Astrocyte (in vitro differentiated cells and primary cell): ENCODE measurements at regions not wholly inside any gene's neighbourhood (a gene's known extent, or its start where the extent isn't known, plus 50 kb on each side); places are given as distances from the start of the nearest gene placed in this dataset.

ENCODE experiments used
- DNase-seq: peaks from one replicate; pipeline ENCODE4 v3.0.0-alpha.2; 2010; ENCODE audit warnings: low read depth
- FAIRE-seq: peaks from 2 replicates; lab custom pipeline; 2011; peaks lifted over from hg19 to GRCh38; lab: Jason Lieb, UNC
- H2AFZ ChIP-seq: 2 replicates; pipeline ENCODE4 v1.6.0; 2012; ENCODE audit warnings: low read depth, low read length, inconsistent platforms
- H3K27ac ChIP-seq: 2 replicates; pipeline ENCODE4 v1.5.1; 2011; ENCODE audit warnings: low read depth, low read length, inconsistent platforms
- H3K27me3 ChIP-seq: 2 replicates; pipeline ENCODE4 v1.6.0; 2011; ENCODE audit warnings: low read length, inconsistent platforms; ENCODE audit not compliant: insufficient read depth
- H3K36me3 ChIP-seq: 2 replicates; pipeline ENCODE4 v1.5.1; 2011; ENCODE audit warnings: low read length, inconsistent platforms; ENCODE audit not compliant: insufficient read depth
- H3K4me1 ChIP-seq: 2 replicates; pipeline ENCODE4 v1.5.1; 2011; ENCODE audit warnings: low read length, inconsistent platforms; ENCODE audit not compliant: insufficient read depth
- H3K4me2 ChIP-seq: 2 replicates; pipeline ENCODE4 v1.6.0; 2012; ENCODE audit warnings: low read length, inconsistent platforms
- H3K4me3 ChIP-seq: 2 replicates; pipeline ENCODE4 v1.5.1; 2011; ENCODE audit warnings: low read depth, mild to moderate bottlenecking, low read length, inconsistent platforms; ENCODE audit not compliant: insufficient read depth
- H3K79me2 ChIP-seq: 2 replicates; pipeline ENCODE4 v1.6.0; 2012; ENCODE audit warnings: mild to moderate bottlenecking, low read length, inconsistent platforms; ENCODE audit not compliant: insufficient read depth
- H3K9ac ChIP-seq: 2 replicates; pipeline ENCODE4 v1.6.0; 2012; ENCODE audit warnings: mild to moderate bottlenecking, low read length, inconsistent platforms
- H3K9me3 ChIP-seq: 2 replicates; pipeline ENCODE4 v1.5.1; 2012; ENCODE audit warnings: low read depth, mild to moderate bottlenecking, low read length, inconsistent platforms; ENCODE audit not compliant: insufficient read depth
- H4K20me1 ChIP-seq: 2 replicates; pipeline ENCODE4 v1.6.0; 2012; ENCODE audit warnings: low read length, inconsistent platforms; ENCODE audit not compliant: insufficient read depth
- H3K27ac Mint-ChIP-seq: one replicate; pipeline ENCODE4 v1.8.0; 2021; ENCODE audit warnings: mild to moderate bottlenecking, mixed read lengths; ENCODE audit not compliant: unreplicated experiment
- H3K27me3 Mint-ChIP-seq: one replicate; pipeline ENCODE4 v1.8.0; 2021; ENCODE audit warnings: low read depth, mixed read lengths; ENCODE audit not compliant: unreplicated experiment
- H3K36me3 Mint-ChIP-seq: one replicate; pipeline ENCODE4 v1.8.0; 2021; ENCODE audit warnings: low read depth, mixed read lengths; ENCODE audit not compliant: unreplicated experiment
- H3K4me1 Mint-ChIP-seq: one replicate; pipeline ENCODE4 v1.8.0; 2021; ENCODE audit warnings: low read depth, mixed read lengths; ENCODE audit not compliant: unreplicated experiment
- H3K4me3 Mint-ChIP-seq: one replicate; pipeline ENCODE4 v1.8.0; 2021; ENCODE audit warnings: mild to moderate bottlenecking, moderate library complexity, mixed read lengths; ENCODE audit not compliant: unreplicated experiment
- H3K9me3 Mint-ChIP-seq: one replicate; pipeline ENCODE4 v1.8.0; 2021; ENCODE audit warnings: mild to moderate bottlenecking, mixed read lengths; ENCODE audit not compliant: unreplicated experiment
- EZH2 ChIP-seq: IDR thresholded peaks from 2 replicates; pipeline ENCODE4 v1.6.1; 2012; ENCODE audit warnings: mild to moderate bottlenecking, low read length, inconsistent platforms; ENCODE audit not compliant: insufficient read depth
- TF ChIP-seq, protein P1 (sequence below): IDR thresholded peaks from 2 replicates; pipeline ENCODE4 v1.5.1; 2011; ENCODE audit warnings: low read depth, mild to moderate bottlenecking, inconsistent platforms, low read length, moderate library complexity; ENCODE audit not compliant: insufficient read depth

DNA sequence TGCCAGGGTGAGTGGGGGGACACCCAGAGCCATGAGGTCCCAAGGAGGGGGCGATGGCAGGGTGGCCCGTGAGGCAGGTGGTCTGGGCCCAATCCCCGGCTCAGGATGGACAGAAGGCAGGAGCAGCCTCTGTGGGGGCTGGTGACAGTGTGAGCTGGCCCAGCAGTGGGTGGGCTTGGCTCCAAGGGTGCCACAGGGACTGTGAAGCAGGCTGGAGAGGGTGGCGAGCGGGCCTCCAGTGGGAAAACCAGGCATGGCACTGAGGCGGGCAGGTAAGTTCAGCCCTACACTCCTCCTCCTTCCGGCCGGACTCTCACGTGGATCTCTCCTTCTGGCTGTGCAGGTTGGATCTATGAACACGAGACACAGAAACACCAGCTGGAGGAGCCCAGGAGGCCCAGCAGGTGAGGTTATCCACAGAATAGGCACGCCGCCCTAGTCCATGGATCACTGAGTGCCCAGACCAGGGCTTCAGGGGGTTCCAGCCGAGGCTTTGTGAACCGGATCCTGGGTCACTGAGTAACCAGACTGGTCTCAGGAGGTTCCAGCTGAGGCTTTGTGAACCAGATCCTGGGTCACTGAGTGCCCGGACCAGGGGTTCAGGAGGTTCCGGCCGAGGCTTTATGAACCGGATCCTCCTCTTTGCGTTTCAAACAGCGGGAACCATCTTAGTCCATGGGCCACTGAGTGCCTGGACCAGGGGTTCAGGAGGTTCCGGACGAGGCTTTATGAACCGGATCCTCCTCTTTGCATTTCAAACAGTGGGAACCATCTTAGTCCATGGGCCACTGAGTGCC lies 76.4 kb upstream of the BHLHE23 start:
- Histone ChIP-seq H2AFZ (no peak overlapping the region), H3K4me2 (no peak overlapping the region), H3K4me1 (no peaks in the 10 kb centered on the region), H3K27ac (no peak overlapping the region), H4K20me1 (no peaks in the 10 kb centered on the region), H3K9ac (no peak overlapping the region), H3K9me3 (no peaks in the 10 kb centered on the region), H3K79me2 (no peaks in the 10 kb centered on the region), H3K27me3 (peaks cover 8% of the 10 kb centered on the region), H3K36me3 (no peaks in the 10 kb centered on the region), H3K4me3 (no peak overlapping the region)
- DNase-seq (no peak), FAIRE-seq (no peak)
- TF ChIP-seq, protein P1, sequence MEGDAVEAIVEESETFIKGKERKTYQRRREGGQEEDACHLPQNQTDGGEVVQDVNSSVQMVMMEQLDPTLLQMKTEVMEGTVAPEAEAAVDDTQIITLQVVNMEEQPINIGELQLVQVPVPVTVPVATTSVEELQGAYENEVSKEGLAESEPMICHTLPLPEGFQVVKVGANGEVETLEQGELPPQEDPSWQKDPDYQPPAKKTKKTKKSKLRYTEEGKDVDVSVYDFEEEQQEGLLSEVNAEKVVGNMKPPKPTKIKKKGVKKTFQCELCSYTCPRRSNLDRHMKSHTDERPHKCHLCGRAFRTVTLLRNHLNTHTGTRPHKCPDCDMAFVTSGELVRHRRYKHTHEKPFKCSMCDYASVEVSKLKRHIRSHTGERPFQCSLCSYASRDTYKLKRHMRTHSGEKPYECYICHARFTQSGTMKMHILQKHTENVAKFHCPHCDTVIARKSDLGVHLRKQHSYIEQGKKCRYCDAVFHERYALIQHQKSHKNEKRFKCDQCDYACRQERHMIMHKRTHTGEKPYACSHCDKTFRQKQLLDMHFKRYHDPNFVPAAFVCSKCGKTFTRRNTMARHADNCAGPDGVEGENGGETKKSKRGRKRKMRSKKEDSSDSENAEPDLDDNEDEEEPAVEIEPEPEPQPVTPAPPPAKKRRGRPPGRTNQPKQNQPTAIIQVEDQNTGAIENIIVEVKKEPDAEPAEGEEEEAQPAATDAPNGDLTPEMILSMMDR = no peak
- TF ChIP-seq EZH2 = no peak
- Mint-ChIP-seq H3K4me1 (no peaks in the 10 kb centered on the region), H3K4me3 (no peak overlapping the region), H3K27me3 (peaks cover 66% of the 10 kb centered on the region), H3K36me3 (no peaks in the 10 kb centered on the region), H3K27ac (no peak overlapping the region), H3K9me3 (peaks cover 17% of the 10 kb centered on the region)

DNA sequence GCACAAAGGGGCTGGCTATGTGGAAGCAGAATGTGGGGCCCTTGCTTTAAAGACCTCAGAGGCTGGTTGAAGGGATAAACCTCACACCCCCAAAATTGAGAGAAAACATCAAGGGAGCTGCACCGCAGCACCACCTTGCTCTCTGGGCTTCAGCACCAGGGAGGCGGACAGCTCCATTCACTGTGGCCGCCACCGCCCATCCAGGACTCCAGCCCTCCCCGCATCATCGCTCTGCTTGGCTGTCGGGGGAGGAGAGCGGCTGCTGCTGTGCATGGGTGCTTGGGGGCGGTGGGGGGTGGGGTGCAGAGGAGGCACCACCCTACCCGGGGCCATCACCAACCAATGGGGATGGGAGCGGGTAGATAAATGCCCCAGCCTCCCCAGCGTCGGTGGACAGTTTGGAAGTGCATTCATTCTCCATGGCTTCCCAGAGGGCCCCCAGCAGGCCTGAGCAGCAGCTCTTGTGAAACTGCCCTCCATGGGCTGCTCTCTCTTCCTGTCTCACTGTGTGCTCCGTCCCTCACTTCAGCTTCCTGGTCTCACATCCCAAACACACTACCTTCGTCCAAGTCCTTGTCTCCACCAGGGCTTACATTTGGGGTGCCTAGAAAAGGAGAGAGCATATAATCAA lies 75.7 kb upstream of the BHLHE23 start:
- H2AFZ ChIP-seq = no peak overlapping the region
- H3K27me3 ChIP-seq = peaks cover 5% of the 10 kb centered on the region
- no peak overlapping the region for H3K9ac ChIP-seq
- no peaks in the 10 kb centered on the region for H3K4me1 Mint-ChIP-seq
- no peak overlapping the region for H3K27ac ChIP-seq
- H3K36me3 Mint-ChIP-seq = no peaks in the 10 kb centered on the region
- H3K36me3 ChIP-seq = no peaks in the 10 kb centered on the region
- DNase-seq (no peak), FAIRE-seq (no peak)
- no peak overlapping the region for H3K4me3 Mint-ChIP-seq
- H3K79me2 ChIP-seq = no peaks in the 10 kb centered on the region
- no peak overlapping the region for H3K4me2 ChIP-seq
- H3K27me3 Mint-ChIP-seq = peaks cover 59% of the 10 kb centered on the region
- no peaks in the 10 kb centered on the region for H4K20me1 ChIP-seq
- no peak overlapping the region for H3K4me3 ChIP-seq
- H3K9me3 ChIP-seq = no peaks in the 10 kb centered on the region
- no peak overlapping the region for H3K27ac Mint-ChIP-seq
- H3K4me1 ChIP-seq = no peaks in the 10 kb centered on the region
- H3K9me3 Mint-ChIP-seq = peaks cover 19% of the 10 kb centered on the region
- TF ChIP-seq, protein P1 = no peak
- no peak for TF ChIP-seq EZH2

DNA sequence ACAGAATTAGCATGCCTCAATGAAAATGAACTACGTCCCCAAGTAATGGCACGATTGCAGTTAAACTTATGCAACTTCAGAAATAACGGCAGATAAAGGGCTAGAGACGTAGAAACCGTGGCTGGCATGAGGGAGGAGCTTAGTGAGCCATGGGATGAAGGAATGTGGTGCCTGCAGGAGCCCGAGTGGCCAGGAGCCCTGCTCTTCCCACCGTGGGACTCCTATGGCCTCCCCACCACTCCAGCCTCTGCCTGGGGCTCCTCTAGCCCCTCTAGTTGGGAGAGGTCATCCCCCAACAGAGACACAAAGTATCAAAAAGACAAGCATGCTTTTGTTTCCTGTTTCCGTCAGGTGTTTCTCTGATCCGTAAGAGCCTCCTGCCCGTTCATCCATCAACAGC lies 75.1 kb upstream of the BHLHE23 start:
- H3K4me1 Mint-ChIP-seq = no peaks in the 10 kb centered on the region
- Histone ChIP-seq H3K4me3 (no peak overlapping the region), H3K79me2 (no peaks in the 10 kb centered on the region), H3K36me3 (no peaks in the 10 kb centered on the region), H4K20me1 (no peaks in the 10 kb centered on the region), H3K9me3 (no peaks in the 10 kb centered on the region), H3K27ac (no peak overlapping the region), H3K4me2 (no peak overlapping the region), H3K9ac (no peak overlapping the region), H2AFZ (no peak overlapping the region), H3K27me3 (peaks cover 5% of the 10 kb centered on the region), H3K4me1 (no peaks in the 10 kb centered on the region)
- DNase-seq (no peak), FAIRE-seq (no peak)
- H3K27me3 Mint-ChIP-seq = peaks cover 56% of the 10 kb centered on the region
- H3K36me3 Mint-ChIP-seq = no peaks in the 10 kb centered on the region
- no peak overlapping the region for H3K4me3 Mint-ChIP-seq
- no peak overlapping the region for H3K27ac Mint-ChIP-seq
- H3K9me3 Mint-ChIP-seq = peaks cover 22% of the 10 kb centered on the region
- no peak for TF ChIP-seq EZH2
- TF ChIP-seq, protein P1 = no peak
